Fibroblast of the aortic adventitia (primary cell): ENCODE measurements at regions not wholly inside any gene's neighbourhood (a gene's known extent, or its start where the extent isn't known, plus 50 kb on each side); places are given as distances from the start of the nearest gene placed in this dataset.

Experiments
- DNase-seq: peaks from one replicate; pipeline ENCODE4 v3.0.0-alpha.2; 2010; ENCODE audit warnings: low read depth
- H3K4me3 ChIP-seq: 2 replicates; pipeline ENCODE4 v1.5.1; 2011; ENCODE audit warnings: low read depth, mild to moderate bottlenecking, control low read depth, low read length, moderate library complexity
- CTCF ChIP-seq: IDR thresholded peaks from 2 replicates; pipeline ENCODE4 v1.5.1; 2011; ENCODE audit warnings: mild to moderate bottlenecking, low read length, control low read depth, inconsistent platforms; ENCODE audit not compliant: insufficient read depth

GRCh38 chr20:60113771-60114170, 155.5 kb downstream of the CDH26 start:
- H3K4me3 ChIP-seq = no peak overlapping the region
- TF ChIP-seq CTCF = no peak
- DNase-seq = no peak

GRCh38 chr20:60115451-60115850, 157.2 kb downstream of the CDH26 start:
- H3K4me3 ChIP-seq = no peak overlapping the region
- no peak for TF ChIP-seq CTCF

GRCh38 chr20:60116128-60116909, 158.1 kb downstream of the CDH26 start:
- no peak for DNase-seq
- TF ChIP-seq CTCF = no peak
- H3K4me3 ChIP-seq = no peak overlapping the region

More at GRCh38 chr20:60115451-60115850, 157.2 kb downstream of the CDH26 start:
- DNase-seq = no peak

GRCh38 chr20:60117065-60117464, 158.8 kb downstream of the CDH26 start:
- no peak overlapping the region for H3K4me3 ChIP-seq
- TF ChIP-seq CTCF = no peak
- no peak for DNase-seq

- no peak overlapping the region for H3K4me3 ChIP-seq
- no peak for TF ChIP-seq CTCF
- no peak for DNase-seq
Observed at GRCh38 chr20:60121903-60122302, 163.7 kb downstream of the CDH26 start.

GRCh38 chr20:60122671-60123070, 164.4 kb downstream of the CDH26 start:
- no peak for DNase-seq
- no peak overlapping the region for H3K4me3 ChIP-seq
- no peak for TF ChIP-seq CTCF

GRCh38 chr20:60123096-60123495, 164.9 kb downstream of the CDH26 start:
- H3K4me3 ChIP-seq = no peak overlapping the region
- no peak for DNase-seq
- no peak for TF ChIP-seq CTCF
